ENCODE measurements at regions not wholly inside any gene's neighbourhood (a gene's known extent, or its start where the extent isn't known, plus 50 kb on each side); places are given as distances from the start of the nearest gene placed in this dataset.
"Not testable (repeated sequence)": the region's sequence is repeated elsewhere in the genome, so short reads cannot be mapped to it uniquely, and the experiment has no call there.

- H3K9me3 ChIP-seq; H3K36me3 ChIP-seq; intact Hi-C loops (cut with DNase I); DNase-seq; H3K27me3 ChIP-seq; ATAC-seq; H3K4me3 ChIP-seq; H3K27ac ChIP-seq; H3K4me1 ChIP-seq: not testable (repeated sequence)
Measured at GRCh38 chr17:15802917-15803316, 70.8 kb downstream of the TBC1D26 start.

- H3K4me3 ChIP-seq; intact Hi-C loops (cut with DNase I); H3K36me3 ChIP-seq; H3K9me3 ChIP-seq; DNase-seq; H3K27ac ChIP-seq; H3K27me3 ChIP-seq; ATAC-seq; H3K4me1 ChIP-seq: not testable (repeated sequence)
Measured at GRCh38 chr17:15806825-15807224, 74.7 kb downstream of the TBC1D26 start.

GRCh38 chr17:15813388-15813787 is 81.3 kb downstream of the TBC1D26 start:
- H3K9me3 ChIP-seq; H3K4me3 ChIP-seq; ATAC-seq; DNase-seq; H3K27ac ChIP-seq; H3K36me3 ChIP-seq; H3K27me3 ChIP-seq; intact Hi-C loops (cut with DNase I); H3K4me1 ChIP-seq: not testable (repeated sequence)

DNA sequence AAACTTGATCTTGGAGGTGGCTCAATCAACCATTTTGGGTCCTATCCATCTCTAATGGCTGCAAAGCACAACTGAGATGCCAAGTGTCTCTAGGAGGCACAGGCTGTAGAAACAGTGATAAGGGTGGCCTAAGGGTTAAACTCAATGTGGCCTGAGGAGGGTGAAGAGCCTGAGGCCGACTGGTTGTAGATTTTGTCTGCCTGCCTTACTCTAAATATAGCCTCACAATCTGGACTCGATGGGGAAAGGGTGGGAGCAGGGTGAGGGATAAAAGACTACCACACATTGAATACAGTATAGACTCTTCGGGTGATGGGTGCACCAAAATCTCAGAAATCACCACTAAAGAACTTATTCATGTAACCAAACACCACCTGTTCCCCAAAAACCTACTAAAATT is 81.9 kb downstream of the TBC1D26 start:
- H3K9me3 ChIP-seq; H3K27ac ChIP-seq; H3K27me3 ChIP-seq; H3K4me3 ChIP-seq; ATAC-seq; H3K36me3 ChIP-seq; H3K4me1 ChIP-seq; DNase-seq; intact Hi-C loops (cut with DNase I): not testable (repeated sequence)

GRCh38 chr17:15817861-15818260 is 85.8 kb downstream of the TBC1D26 start:
- H3K4me3 ChIP-seq; H3K4me1 ChIP-seq; DNase-seq; intact Hi-C loops (cut with DNase I); H3K9me3 ChIP-seq; H3K36me3 ChIP-seq; H3K27ac ChIP-seq; ATAC-seq; H3K27me3 ChIP-seq: not testable (repeated sequence)

DNA sequence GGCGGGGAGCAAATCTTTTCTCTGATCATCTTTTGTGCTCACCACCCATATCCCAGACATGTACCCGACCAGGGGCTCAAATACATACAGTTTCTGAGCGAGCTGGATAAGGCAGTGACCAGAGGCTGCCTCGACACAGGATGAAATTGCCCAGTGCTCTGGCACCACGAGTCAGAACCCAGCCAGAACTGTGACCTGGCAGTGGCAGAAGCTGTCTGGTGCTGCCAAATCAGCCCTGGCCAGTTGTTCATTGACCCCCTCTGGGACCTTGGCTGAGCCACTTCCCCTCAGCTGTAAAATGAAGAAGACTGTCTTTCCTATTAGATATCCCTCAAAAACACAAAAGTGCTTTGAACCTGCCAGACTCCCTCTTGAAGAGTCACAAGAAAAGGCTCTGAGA is 90.2 kb downstream of the TBC1D26 start:
- ATAC-seq; DNase-seq; H3K27me3 ChIP-seq; intact Hi-C loops (cut with DNase I); H3K36me3 ChIP-seq; H3K4me1 ChIP-seq; H3K4me3 ChIP-seq; H3K27ac ChIP-seq; H3K9me3 ChIP-seq: not testable (repeated sequence)

DNA sequence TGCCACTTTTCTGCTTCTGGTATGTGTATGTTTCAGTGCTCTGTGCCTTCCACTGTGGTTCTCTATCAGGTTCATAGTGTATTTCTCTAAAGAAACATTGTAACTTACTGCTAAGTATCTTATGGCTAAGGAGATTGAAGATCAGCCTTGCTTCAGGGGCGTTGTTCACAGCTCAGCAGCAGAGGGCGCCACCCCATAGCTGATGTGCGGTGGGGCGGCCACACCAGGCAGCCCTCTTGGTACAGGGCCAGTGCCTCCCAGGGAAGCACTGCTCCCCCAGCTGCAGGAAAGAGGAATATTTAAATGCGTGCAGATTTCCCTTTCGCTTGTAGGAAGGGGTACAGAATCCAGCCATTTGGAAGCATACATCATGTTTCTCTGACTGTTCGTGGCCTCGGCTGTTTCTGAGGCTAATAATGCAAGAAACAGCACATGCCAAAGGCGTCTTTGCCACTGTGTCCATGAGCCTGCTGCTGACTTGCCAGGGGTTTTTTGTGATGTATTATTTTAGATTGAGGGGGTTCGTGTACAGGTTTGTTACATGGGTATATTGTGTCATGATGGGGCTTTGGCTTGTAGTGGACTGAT is 96.7 kb downstream of the TBC1D26 start:
- H3K27ac ChIP-seq, result not testable (repeated sequence)

DNA sequence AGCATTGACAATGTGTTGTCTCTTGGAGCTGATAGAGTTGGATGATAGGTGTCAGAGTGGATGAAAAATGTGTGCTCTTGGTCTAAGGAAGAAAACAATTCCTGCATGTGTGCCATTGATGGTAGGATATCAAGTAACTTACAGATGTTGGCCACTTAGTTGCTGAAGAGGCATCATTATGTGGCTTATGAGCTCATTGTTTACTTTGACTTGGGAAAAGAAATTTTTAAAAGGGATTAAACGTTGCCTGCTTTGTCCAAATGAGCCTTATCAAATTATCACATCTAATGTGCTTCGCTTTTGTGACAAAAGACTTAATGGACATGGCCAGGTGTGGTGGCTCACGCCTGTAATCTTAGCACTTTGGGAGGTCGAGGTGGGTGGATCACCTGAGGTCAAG is 98.1 kb downstream of the TBC1D26 start:
- H3K27ac ChIP-seq; H3K4me1 ChIP-seq; H3K27me3 ChIP-seq; DNase-seq; ATAC-seq; H3K36me3 ChIP-seq; intact Hi-C loops (cut with DNase I); H3K4me3 ChIP-seq; H3K9me3 ChIP-seq: not testable (repeated sequence)

More for the DNA sequence above, 96.7 kb downstream of the TBC1D26 start:
- DNase-seq (peak; percentile 69 to 91 (median 80)), ATAC-seq (peak; percentile 100)
- H3K9me3 ChIP-seq; H3K27me3 ChIP-seq; H3K36me3 ChIP-seq; H3K4me3 ChIP-seq; intact Hi-C loops (cut with DNase I); H3K4me1 ChIP-seq: not testable (repeated sequence)
- TF ChIP-seq, protein P1, sequence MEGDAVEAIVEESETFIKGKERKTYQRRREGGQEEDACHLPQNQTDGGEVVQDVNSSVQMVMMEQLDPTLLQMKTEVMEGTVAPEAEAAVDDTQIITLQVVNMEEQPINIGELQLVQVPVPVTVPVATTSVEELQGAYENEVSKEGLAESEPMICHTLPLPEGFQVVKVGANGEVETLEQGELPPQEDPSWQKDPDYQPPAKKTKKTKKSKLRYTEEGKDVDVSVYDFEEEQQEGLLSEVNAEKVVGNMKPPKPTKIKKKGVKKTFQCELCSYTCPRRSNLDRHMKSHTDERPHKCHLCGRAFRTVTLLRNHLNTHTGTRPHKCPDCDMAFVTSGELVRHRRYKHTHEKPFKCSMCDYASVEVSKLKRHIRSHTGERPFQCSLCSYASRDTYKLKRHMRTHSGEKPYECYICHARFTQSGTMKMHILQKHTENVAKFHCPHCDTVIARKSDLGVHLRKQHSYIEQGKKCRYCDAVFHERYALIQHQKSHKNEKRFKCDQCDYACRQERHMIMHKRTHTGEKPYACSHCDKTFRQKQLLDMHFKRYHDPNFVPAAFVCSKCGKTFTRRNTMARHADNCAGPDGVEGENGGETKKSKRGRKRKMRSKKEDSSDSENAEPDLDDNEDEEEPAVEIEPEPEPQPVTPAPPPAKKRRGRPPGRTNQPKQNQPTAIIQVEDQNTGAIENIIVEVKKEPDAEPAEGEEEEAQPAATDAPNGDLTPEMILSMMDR (IDR thresholded peaks at IDR 0.05), result peak; percentile 79 to 80

- intact Hi-C loops (cut with DNase I); DNase-seq; H3K9me3 ChIP-seq; H3K36me3 ChIP-seq; H3K4me3 ChIP-seq; H3K4me1 ChIP-seq; H3K27me3 ChIP-seq; ATAC-seq; H3K27ac ChIP-seq: not testable (repeated sequence)
Measured at GRCh38 chr17:15831182-15831581, 99.1 kb downstream of the TBC1D26 start.

DNA sequence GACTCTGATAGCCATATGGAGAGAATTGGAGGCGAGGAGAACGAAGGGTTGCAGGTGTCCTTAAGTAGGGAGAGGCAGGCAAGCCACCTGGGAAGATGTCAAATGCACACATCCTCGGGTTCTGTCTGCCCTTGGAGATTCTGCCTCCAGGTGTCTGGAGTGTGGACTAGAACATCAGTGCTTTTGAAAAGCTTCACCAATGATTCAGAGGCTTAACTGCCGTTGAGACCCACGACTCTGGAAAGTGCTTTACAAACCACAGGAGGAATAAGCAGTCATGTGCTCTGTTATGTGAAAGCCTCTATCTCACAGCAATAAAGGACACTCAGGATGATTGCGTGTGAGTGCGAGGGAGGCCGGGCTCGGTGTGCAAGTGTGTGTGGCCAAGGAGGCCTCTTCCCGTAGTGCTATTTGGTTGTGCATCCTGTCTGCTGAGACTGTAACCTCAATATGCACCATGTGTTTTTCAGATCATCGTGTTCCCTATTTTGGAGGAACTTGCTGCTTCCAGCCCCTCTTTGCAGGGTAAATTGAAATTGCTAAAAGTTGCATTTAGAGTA is 100.9 kb downstream of the TBC1D26 start:
- H3K9me3 ChIP-seq; DNase-seq; H3K27me3 ChIP-seq; H3K27ac ChIP-seq; H3K36me3 ChIP-seq; H3K4me3 ChIP-seq; ATAC-seq; H3K4me1 ChIP-seq; intact Hi-C loops (cut with DNase I): not testable (repeated sequence)

GRCh38 chr17:15833890-15834289 is 101.8 kb downstream of the TBC1D26 start:
- H3K4me3 ChIP-seq; H3K27me3 ChIP-seq; H3K4me1 ChIP-seq; ATAC-seq; intact Hi-C loops (cut with DNase I); H3K27ac ChIP-seq; H3K9me3 ChIP-seq; H3K36me3 ChIP-seq; DNase-seq: not testable (repeated sequence)

DNA sequence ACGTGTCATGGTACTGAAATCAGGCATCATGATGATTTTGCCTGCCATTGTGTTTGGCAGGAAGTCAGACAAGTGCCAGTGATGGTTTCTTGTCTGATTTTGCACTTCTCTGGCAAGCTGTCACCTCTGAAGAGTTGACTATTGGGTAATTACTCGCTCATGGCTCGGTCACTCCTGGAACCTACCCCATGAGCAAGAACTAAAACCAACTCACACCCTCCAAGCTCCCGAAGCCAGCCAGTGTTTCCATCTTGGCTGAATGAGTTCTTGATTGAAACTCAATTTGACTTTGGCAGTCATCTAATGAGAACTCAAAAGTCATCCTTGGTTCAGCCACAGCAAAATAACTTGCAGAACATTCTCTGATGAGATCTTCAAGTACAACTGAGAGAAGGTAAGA is 103.4 kb downstream of the TBC1D26 start:
- H3K27me3 ChIP-seq; H3K4me3 ChIP-seq; ATAC-seq; H3K9me3 ChIP-seq; DNase-seq; H3K27ac ChIP-seq; intact Hi-C loops (cut with DNase I); H3K4me1 ChIP-seq; H3K36me3 ChIP-seq: not testable (repeated sequence)
